NCI-H146 (cell line): ENCODE measurements at regions not wholly inside any gene's neighbourhood (a gene's known extent, or its start where the extent isn't known, plus 50 kb on each side); places are given as distances from the start of the nearest gene placed in this dataset.
"Not testable (repeated sequence)": the region's sequence is repeated elsewhere in the genome, so short reads cannot be mapped to it uniquely, and the experiment has no call there.

ENCODE experiments used
- DNase-seq: peaks from one replicate; lab custom pipeline; 2025; lab: John Stamatoyannopoulos, UW

- peak; percentile 53 for DNase-seq
Observed at GRCh38 chr18:63071701-63072141, 247.8 kb downstream of the BCL2 start.

- DNase-seq: no peak
Observed at GRCh38 chr18:63070767-63071502, 248.6 kb downstream of the BCL2 start.

- DNase-seq: no peak
Observed at GRCh38 chr18:63069496-63069895, 250.1 kb downstream of the BCL2 start.

DNA sequence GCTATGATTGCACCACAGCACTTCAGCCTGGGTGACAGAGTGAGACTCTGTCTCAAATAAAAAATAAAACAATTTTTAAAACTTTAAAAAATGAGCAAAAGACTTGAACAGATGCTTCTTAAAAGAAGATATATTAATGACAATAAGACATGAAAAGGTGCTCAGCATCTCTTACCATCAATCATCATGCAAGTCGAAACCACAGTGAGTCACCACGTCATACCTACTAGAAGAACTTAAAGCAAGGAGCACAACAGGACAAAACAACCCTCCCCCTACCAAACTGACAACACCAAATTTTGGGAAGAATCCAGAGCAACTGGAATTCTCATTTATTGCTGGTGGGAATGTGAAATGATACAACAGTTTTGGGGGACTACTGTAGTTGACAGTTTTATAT, 251.6 kb downstream of the BCL2 start:
- DNase-seq: no peak

GRCh38 chr18:63065172-63065571, 254.4 kb downstream of the BCL2 start:
- DNase-seq: no peak

DNA sequence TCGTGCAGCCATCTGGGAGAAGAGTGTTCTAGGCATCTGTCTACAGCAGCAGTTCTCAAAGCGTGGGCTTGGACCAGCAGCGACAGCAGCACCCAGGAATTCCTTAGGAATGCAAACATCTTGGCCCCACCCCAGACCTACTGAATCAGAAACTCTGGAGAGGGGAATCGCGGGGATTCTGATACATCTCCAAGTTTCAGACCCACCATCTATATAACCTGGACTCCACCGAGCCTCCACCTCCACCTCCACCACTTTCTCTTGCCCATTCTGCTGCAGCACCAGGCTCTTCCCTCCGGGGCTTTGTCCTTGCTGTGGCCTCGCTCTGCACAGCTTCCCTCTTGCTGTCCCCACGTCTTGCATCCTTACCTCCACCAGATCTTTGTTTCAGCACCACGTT, 256.4 kb downstream of the BCL2 start:
- DNase-seq: no peak

DNA sequence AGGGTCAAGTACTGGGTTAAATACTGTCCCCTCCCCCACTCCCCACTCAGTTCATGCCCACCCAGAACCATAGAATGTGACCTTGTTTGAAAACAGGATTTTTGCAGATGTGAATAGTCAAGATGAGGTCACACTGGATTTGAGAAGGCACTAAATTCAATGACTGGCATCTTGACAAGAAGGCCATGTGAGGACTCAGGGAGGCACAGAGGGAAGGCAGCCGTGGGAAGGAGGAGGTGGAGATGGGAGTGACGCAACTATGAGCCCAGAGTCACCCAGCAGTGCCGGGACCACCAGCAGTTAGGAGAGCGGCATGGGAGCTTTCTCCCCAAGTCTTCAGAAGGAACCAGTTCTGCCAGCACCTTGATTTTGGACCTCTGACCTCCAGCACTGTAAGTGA, 257.3 kb downstream of the BCL2 start:
- DNase-seq: no peak

DNA sequence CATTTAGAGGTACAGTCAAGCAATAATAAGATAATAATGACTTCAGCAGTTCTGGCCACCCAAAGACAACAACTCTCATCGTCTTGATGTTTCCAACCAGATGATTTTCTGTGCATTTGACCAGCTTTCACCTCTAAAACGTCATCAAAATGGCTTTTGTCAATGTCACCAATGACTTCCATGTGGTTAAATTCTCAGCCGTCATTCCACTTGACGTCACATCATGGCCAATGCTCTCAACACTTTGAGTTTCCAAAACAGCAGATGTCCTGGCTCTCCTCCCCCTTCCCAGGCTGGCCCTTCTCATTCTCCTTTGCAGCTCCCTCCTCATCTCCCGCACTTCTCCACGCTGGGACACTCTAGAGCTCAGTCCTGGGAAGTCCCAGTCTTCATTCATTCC, 258.3 kb downstream of the BCL2 start:
- no peak for DNase-seq

GRCh38 chr18:63058521-63058920, 261.0 kb downstream of the BCL2 start:
- no peak for DNase-seq

GRCh38 chr18:63057707-63058106, 261.9 kb downstream of the BCL2 start:
- no peak for DNase-seq

DNA sequence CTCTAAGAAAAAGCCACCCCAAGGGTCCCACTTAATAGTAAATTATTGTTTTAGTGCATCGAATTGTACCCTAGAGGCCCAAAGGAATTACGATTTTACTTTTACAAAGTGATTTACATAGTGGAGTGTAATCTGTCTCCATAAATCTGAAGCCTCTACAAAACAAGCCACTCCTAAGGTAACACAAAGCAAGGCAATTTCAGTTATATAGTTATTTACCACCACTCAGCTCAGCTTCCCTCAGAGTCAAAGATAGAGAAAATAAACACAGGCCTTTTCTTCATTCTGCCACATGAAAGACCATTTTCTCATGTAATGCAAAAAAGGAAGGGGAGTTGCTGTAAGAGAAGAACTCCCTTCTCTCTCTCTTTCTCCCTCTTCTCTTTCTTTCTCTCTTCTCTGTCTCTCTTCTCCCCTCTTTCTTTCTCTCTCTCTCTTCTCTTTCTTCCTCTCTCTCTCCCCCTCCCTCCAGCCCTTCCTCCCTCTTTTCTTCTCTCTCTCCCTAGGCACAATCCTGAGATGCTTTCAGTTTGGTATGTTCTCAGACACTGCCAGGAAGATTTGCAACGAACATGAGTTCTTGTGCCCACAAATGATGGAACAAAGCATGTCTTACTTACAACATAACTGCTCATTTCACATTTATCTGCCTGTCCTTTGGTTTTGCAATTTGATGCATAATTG, 264.5 kb downstream of the BCL2 start:
- no peak for DNase-seq

DNA sequence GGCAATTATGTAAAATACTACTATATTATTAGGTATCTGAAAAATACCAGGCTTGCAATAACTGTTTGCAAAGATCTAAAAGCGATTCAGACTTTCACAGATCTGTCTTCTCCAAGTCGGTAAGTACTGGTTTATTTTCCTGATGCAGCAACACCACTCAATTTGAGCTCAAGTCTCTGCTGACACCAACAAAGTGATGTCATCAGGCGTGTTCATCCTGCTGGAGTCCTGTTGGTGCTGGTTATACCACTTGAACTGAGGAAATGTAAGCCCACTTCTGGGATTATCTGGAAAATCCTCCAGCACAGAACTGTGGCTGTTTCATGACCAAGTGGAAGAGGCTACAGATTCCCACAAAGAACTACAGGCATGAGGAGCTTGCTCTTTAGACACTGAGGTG, 267.6 kb downstream of the BCL2 start:
- DNase-seq: no peak

DNA sequence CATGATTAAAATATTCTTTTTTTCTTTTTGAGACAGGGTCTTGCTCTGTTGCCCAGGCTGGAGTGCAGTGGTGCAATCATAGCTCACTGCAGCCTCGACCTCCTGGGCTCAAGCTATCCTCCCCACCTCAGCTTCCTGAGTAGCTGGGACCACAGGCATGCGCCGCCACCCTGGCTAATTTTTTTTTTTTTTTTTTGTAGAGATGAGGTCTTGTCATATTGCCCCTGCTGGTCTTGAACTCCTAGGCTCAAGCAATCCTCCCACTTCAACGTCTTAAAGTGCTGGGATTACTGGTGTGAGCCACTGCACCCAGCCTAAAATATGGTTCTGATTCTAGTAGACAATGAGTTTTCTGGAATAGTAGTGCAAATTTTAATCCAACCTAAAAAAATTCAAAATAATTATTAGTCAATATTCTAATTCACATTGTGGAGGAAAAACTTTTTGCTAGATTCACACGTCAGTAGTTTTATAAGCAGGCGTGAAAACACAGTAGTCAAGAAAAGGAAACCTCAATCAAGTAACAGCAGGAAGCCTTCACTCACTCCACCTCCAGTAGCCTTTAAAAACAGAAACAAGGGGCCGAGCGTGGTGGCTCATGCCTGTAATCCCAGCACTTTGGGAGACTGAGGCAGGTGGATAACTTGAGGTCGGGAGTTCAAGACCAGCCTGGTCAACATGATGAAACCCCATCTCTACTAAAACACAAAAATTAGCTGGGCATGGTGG, 268.7 kb downstream of the BCL2 start:
- not testable (repeated sequence) for DNase-seq

DNA sequence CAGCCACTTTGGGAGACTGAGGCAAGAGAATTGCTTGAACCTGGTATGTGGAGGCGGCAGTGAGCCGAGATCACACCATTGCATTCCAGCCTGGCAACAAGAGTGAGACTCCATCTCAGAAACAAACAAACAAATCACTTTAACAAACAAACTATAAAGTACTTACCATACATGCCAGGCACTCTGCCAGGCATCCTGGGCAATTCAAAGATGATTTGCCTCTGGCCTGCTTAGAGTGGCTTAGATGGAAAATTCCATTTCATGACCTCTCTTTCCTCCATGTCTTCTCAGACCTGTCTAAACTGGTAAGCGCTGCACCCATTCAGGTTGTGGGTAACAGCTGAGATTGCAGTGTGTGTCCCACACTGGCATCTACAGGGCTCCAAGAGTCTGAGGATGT, 273.2 kb downstream of the BCL2 start:
- DNase-seq: no peak

DNA sequence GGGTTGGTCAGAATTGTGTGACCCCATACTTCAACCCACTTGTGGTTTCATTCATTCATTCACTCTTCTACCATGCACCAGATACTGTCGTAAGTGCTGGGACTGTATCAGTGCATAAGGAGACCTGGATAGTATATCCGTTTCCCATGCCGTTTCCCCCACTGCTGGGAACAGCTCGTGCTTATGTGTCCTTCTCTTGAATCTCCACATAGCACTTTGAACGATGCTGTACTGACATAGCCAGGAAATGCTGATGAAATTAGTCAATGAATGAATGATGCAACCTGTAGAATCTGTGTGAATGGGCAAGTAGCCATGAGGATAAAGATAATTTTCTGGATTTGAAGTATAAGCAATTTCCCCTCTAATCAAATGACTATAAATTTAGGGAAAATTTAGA, 276.1 kb downstream of the BCL2 start:
- DNase-seq: no peak

DNA sequence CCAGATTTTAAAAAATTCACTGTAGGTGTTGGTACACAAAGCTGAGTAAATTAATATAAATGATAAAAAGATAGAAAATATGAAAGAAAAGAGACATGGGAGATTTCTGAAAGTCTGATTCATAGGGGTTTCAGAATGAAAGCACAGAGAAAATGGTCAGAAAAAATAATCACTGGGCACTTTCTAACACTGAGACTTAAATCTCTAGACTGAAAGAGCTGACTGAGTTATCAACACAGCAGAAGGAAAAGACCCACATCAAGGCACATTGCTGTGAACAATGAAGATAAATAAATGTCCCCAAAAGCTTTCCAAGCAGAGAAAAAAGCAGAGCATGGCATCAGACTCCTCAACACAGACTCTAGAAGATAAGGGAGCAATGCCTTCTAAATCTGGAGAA, 277.2 kb downstream of the BCL2 start:
- DNase-seq: no peak

- DNase-seq: peak; percentile 28
Observed at GRCh38 chr18:63040788-63041410, 278.7 kb downstream of the BCL2 start.

- DNase-seq: no peak
Observed at GRCh38 chr18:63037491-63037890, 282.1 kb downstream of the BCL2 start.

- no peak for DNase-seq
Observed at GRCh38 chr18:63031375-63031774, 288.2 kb downstream of the BCL2 start.
